T-cell (primary cell): ENCODE measurements at regions not wholly inside any gene's neighbourhood (a gene's known extent, or its start where the extent isn't known, plus 50 kb on each side); places are given as distances from the start of the nearest gene placed in this dataset.

Experiments used
- ATAC-seq, 4 experiments: fragments of 200-7000 bp in 3 of 4; fragments of 150-1000 bp in 1 of 4; cut with Tn5 transposase; replicated peaks in 1 of 4; 1 replicate in 3 of 4; 2 replicates in 1 of 4; pipeline ENCODE4 v1.10.0; 2021; ENCODE audit warnings: moderate library complexity in 3 of 4, mild to moderate bottlenecking in 2 of 4, moderate number of reproducible peaks in 1 of 4
- CTCF ChIA-PET, 2 donors: fragments of 300-600 bp; sonication (Branson Sonifier 250); formaldehyde crosslinking; loops; one replicate each; lab custom pipeline; 2022; ENCODE audit warnings: antibody characterized with exemption in 2 of 2; lab: Charles Lee
- POLR2A ChIA-PET, 2 donors: fragments of 300-600 bp; sonication (Branson Sonifier 250); formaldehyde crosslinking; loops; one replicate each; lab custom pipeline; 2022; ENCODE audit warnings: antibody characterized with exemption in 2 of 2; lab: Charles Lee
- DNase-seq, 35 experiments: peaks; one replicate each; pipeline versions ENCODE4 v3.0.0 to v3.0.0-alpha.2; 2013 to 2023
- H3K27ac ChIP-seq: one replicate; pipeline ENCODE4 v1.5.1; 2013; ENCODE audit warnings: low read length
- H3K27me3 ChIP-seq, 2 experiments: replicated peaks in 1 of 2; 1 replicate in 1 of 2; 2 replicates in 1 of 2; pipeline versions ENCODE4 v1.6.1 to v1.7.0; 2013; ENCODE audit warnings: low read length in 1 of 2, mixed read lengths in 1 of 2; ENCODE audit not compliant: control insufficient read depth in 2 of 2, insufficient read depth in 2 of 2; ENCODE audit errors: extremely low read depth in 1 of 2
- H3K36me3 ChIP-seq, 2 donors: 1 replicate in 1 of 2; 2 replicates in 1 of 2; pipeline versions ENCODE4 v1.6.1 to v1.7.0; 2013; ENCODE audit warnings: low read length in 1 of 2; ENCODE audit not compliant: control insufficient read depth in 2 of 2, insufficient read depth in 1 of 2; ENCODE audit errors: extremely low read depth in 1 of 2
- H3K4me1 ChIP-seq, 2 experiments: 1 replicate in 1 of 2; 2 replicates in 1 of 2; pipeline versions ENCODE4 v1.6.1 to v1.7.0; 2013; ENCODE audit warnings: low read length in 2 of 2, mixed read lengths in 1 of 2; ENCODE audit not compliant: insufficient read depth in 2 of 2, control insufficient read depth in 1 of 2; ENCODE audit errors: extremely low read depth in 1 of 2
- H3K4me3 ChIP-seq, 2 donors: 1 replicate in 1 of 2; 2 replicates in 1 of 2; pipeline versions ENCODE4 v1.5.1 to v1.7.0; 2013; ENCODE audit warnings: mild to moderate bottlenecking in 2 of 2, low read length in 1 of 2, moderate library complexity in 1 of 2; ENCODE audit not compliant: control insufficient read depth in 1 of 2; ENCODE audit errors: extremely low read depth in 1 of 2
- H3K9me3 ChIP-seq: 2 replicates; pipeline ENCODE4 v1.7.0; 2013
- H3K27ac Mint-ChIP-seq, 2 donors: one replicate each; pipeline ENCODE4 v1.8.0; 2020 to 2021; ENCODE audit warnings: mild to moderate bottlenecking in 2 of 2, mixed read lengths in 2 of 2
- H3K27me3 Mint-ChIP-seq, 2 donors: one replicate each; pipeline ENCODE4 v1.8.0; 2021 to 2022; ENCODE audit warnings: mixed read lengths in 2 of 2
- H3K36me3 Mint-ChIP-seq: one replicate; pipeline ENCODE4 v1.8.0; 2021; ENCODE audit warnings: mixed read lengths
- H3K4me1 Mint-ChIP-seq, 3 donors: one replicate each; pipeline ENCODE4 v1.8.0; 2020 to 2022; ENCODE audit warnings: mixed read lengths in 3 of 3, mild to moderate bottlenecking in 1 of 3
- H3K4me3 Mint-ChIP-seq, 3 donors: one replicate each; pipeline ENCODE4 v1.8.0; 2020 to 2022; ENCODE audit warnings: mild to moderate bottlenecking in 3 of 3, mixed read lengths in 3 of 3, moderate library complexity in 3 of 3
- H3K9me3 Mint-ChIP-seq, 3 donors: one replicate each; pipeline ENCODE4 v1.8.0; 2020 to 2022; ENCODE audit warnings: mixed read lengths in 3 of 3
- WGBS: methylation state at CpG from one replicate; pipeline ENCODE4 v1.1.5; 2013; ENCODE audit warnings: missing lambda C conversion rate; ENCODE audit not compliant: insufficient coverage; 5-methylcytosine and 5-hydroxymethylcytosine counted together

DNA sequence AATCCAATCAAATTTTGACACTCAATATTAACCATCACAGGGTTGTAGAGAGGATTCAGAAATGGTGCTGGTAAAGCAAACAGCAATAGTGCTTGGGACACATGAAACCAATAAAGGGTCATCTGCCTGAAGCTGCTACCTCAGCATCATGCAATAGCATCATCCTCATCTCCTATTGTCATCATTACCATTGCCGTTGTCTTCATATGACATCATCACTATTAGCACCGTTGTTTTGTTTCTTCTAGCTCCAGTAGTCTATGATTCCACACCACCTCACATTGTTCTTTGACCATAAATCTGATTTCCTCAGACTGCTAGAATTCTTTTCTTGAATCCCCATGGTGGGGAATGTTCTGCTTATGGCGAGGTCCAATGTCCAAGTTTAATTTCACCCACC lies 52.8 kb upstream of the GRK3 start:
- Mint-ChIP-seq H3K9me3 (no peaks in the 10 kb centered on the region), H3K4me3 (no peak overlapping the region), H3K4me1 (no peaks in the 10 kb centered on the region), H3K36me3 (peaks cover 13% of the 10 kb centered on the region), H3K27ac (no peak overlapping the region), H3K27me3 (no peaks in the 10 kb centered on the region)
- CTCF ChIA-PET, result no interaction called here
- no peak for DNase-seq
- ATAC-seq, result no peak
- Histone ChIP-seq H3K36me3 (no peaks in the 10 kb centered on the region), H3K27me3 (no peaks in the 10 kb centered on the region), H3K9me3 (no peaks in the 10 kb centered on the region), H3K4me1 (no peaks in the 10 kb centered on the region), H3K4me3 (no peak overlapping the region), H3K27ac (no peak overlapping the region)
- WGBS, result no CpG with 5 or more reads among the region's 3 CpGs
- POLR2A ChIA-PET, result no interaction called here

- DNase-seq (no peak), ATAC-seq (no peak)
- Mint-ChIP-seq H3K27me3 (no peaks in the 10 kb centered on the region), H3K36me3 (peaks cover 10% of the 10 kb centered on the region), H3K4me1 (no peaks in the 10 kb centered on the region), H3K4me3 (no peak overlapping the region), H3K27ac (no peak overlapping the region), H3K9me3 (no peaks in the 10 kb centered on the region)
- Histone ChIP-seq H3K27me3 (no peaks in the 10 kb centered on the region), H3K4me3 (no peak overlapping the region), H3K4me1 (no peaks in the 10 kb centered on the region), H3K36me3 (no peaks in the 10 kb centered on the region), H3K9me3 (no peaks in the 10 kb centered on the region), H3K27ac (no peak overlapping the region)
- WGBS, result 83% methylated on average over 4 of the region's 13 CpGs
- ChIA-PET CTCF (no interaction called here), POLR2A (no interaction called here)
Measured at GRCh38 chr22:25514436-25515180, 49.9 kb upstream of the GRK3 start.
